HepG2 (cell line): ENCODE measurements at regions not wholly inside any gene's neighbourhood (a gene's known extent, or its start where the extent isn't known, plus 50 kb on each side); places are given as distances from the start of the nearest gene placed in this dataset.

Experiments
- ATAC-seq: fragments of 200-7000 bp; cut with Tn5 transposase; 3 replicates; pipeline ENCODE4 v1.9.1; 2020; ENCODE audit warnings: mild to moderate bottlenecking, moderate library complexity
- BruUV-seq: library from RNA; stranded (reverse); fragments of 400-500 nt; replicated peaks from 2 replicates; lab custom pipeline; 2021; lab: Mats Ljungman, UMichigan
- CTCF ChIA-PET: fragments of 300-600 bp; formaldehyde crosslinking; extraction: SDS; loops from one replicate; lab custom pipeline; 2021; ENCODE audit warnings: low total read pairs, inconsistent platforms, low intra/inter-chr PET ratio; lab: Yijun Ruan, JAX
- POLR2A ChIA-PET: fragments of 350-600 bp; sonication (Branson Sonifier 250); formaldehyde crosslinking; loops from one replicate; lab custom pipeline; 2020; ENCODE audit warnings: antibody characterized with exemption, inconsistent platforms; lab: Yijun Ruan, JAX
- DNase-seq: peaks from one replicate; pipeline ENCODE4 v3.0.0-alpha.2; 2015; ENCODE audit warnings: low spot score
- FAIRE-seq: peaks from 3 replicates; lab custom pipeline; 2011; peaks lifted over from hg19 to GRCh38; lab: Jason Lieb, UNC
- H2AFZ ChIP-seq: one replicate; pipeline ENCODE4 v1.6.1; 2011; ENCODE audit warnings: low read length, inconsistent platforms
- H3K27ac ChIP-seq: fragments of 300-600 bp; 3 replicates; pipeline ENCODE4 v1.8.0; 2011; ENCODE audit warnings: mixed run types, mild to moderate bottlenecking, mixed read lengths, low read length, inconsistent platforms; ENCODE audit not compliant: insufficient read depth; ENCODE audit errors: extremely low read length
- H3K27me3 ChIP-seq, 2 experiments: fragments of 200-600 bp in 1 of 2; 2 replicates in 1 of 2; 3 replicates in 1 of 2; pipeline versions ENCODE4 v1.6.0 to v1.8.0; 2011; ENCODE audit warnings: low read length in 2 of 2, mild to moderate bottlenecking in 2 of 2, moderate library complexity in 2 of 2, inconsistent platforms in 1 of 2; ENCODE audit not compliant: insufficient read depth in 2 of 2, control insufficient read depth in 1 of 2
- H3K36me3 ChIP-seq, 2 experiments: fragments of 200-600 bp in 1 of 2; replicated peaks in 1 of 2; 2 replicates in 1 of 2; 3 replicates in 1 of 2; pipeline versions ENCODE4 v1.5.1 to v1.8.0; 2011; ENCODE audit warnings: low read length in 2 of 2, inconsistent platforms in 1 of 2; ENCODE audit not compliant: insufficient read depth in 2 of 2, control insufficient read depth in 1 of 2
- H3K4me1 ChIP-seq: 2 replicates; pipeline ENCODE4 v1.5.1; 2012; ENCODE audit warnings: low read length, inconsistent platforms; ENCODE audit not compliant: insufficient read depth
- H3K4me2 ChIP-seq: 2 replicates; pipeline ENCODE4 v1.6.0; 2011; ENCODE audit warnings: low read depth, low read length, inconsistent platforms
- H3K4me3 ChIP-seq, 3 experiments: fragments of 200-600 bp in 1 of 3; sonication (generic), shearing (Covaris generic) in 1 of 3; replicated peaks in 1 of 3; 2 replicates each; pipeline ENCODE4 v1.5.1; 2011 to 2016; ENCODE audit warnings: low read length in 3 of 3, inconsistent platforms in 2 of 3, low read depth in 2 of 3, mild to moderate bottlenecking in 2 of 3, control low read depth in 1 of 3, mixed read lengths in 1 of 3; ENCODE audit not compliant: insufficient read depth in 1 of 3
- H3K79me2 ChIP-seq: one replicate; pipeline ENCODE4 v1.6.1; 2011; ENCODE audit warnings: low read length, inconsistent platforms; ENCODE audit not compliant: insufficient read depth
- H3K9ac ChIP-seq: 2 replicates; pipeline ENCODE4 v1.6.0; 2011; ENCODE audit warnings: mild to moderate bottlenecking, low read depth, low read length, inconsistent platforms; ENCODE audit not compliant: insufficient read depth
- H3K9me3 ChIP-seq: 2 replicates; pipeline ENCODE4 v1.5.1; 2012; ENCODE audit warnings: mild to moderate bottlenecking, low read length
- H4K20me1 ChIP-seq: 2 replicates; pipeline ENCODE4 v1.6.0; 2011; ENCODE audit warnings: inconsistent platforms, mild to moderate bottlenecking, low read length, moderate library complexity; ENCODE audit not compliant: insufficient read depth
- CREB1 ChIP-seq, 2 experiments: fragments of 450-650 bp in 1 of 2; IDR thresholded peaks; 2 replicates each; pipeline ENCODE4 v1.6.1; 2016 to 2017; ENCODE audit warnings: control low read depth in 1 of 2, mild to moderate bottlenecking in 1 of 2, missing compliant biosample characterization in 1 of 2, missing genetic modification characterization in 1 of 2
- ERF ChIP-seq: IDR thresholded peaks from 2 replicates; pipeline ENCODE4 v1.6.1; 2018; ENCODE audit warnings: missing biosample characterization, missing genetic modification reagents
- KLF16 ChIP-seq, 2 experiments: sonication (generic) in 1 of 2; formaldehyde crosslinking in 1 of 2; IDR thresholded peaks; 2 replicates each; pipeline versions ENCODE4 v1.6.1 to v1.8.0; 2016 to 2023; ENCODE audit warnings: missing genetic modification reagents in 2 of 2, missing compliant biosample characterization in 1 of 2
- LBX2 ChIP-seq: sonication (generic); formaldehyde crosslinking; IDR thresholded peaks from 2 replicates; pipeline ENCODE4 v1.5.0; 2020; ENCODE audit warnings: missing genetic modification reagents, mild to moderate bottlenecking, borderline replicate concordance
- MEIS2 ChIP-seq: sonication (generic); formaldehyde crosslinking; IDR thresholded peaks from 2 replicates; pipeline ENCODE4 v1.9.0; 2021; ENCODE audit warnings: mild to moderate bottlenecking, missing genetic modification reagents
- REXO4 ChIP-seq: sonication (generic); formaldehyde crosslinking; IDR thresholded peaks from 2 replicates; pipeline ENCODE4 v1.8.0; 2022; ENCODE audit warnings: missing genetic modification reagents, mild to moderate bottlenecking, borderline replicate concordance
- SIN3B ChIP-seq: fragments of 150-350 bp; IDR thresholded peaks from 2 replicates; pipeline ENCODE4 v1.6.1; 2014; ENCODE audit warnings: low read length
- ZKSCAN8 ChIP-seq: IDR thresholded peaks from 2 replicates; pipeline ENCODE4 v1.6.1; 2016; ENCODE audit warnings: borderline replicate concordance, missing genetic modification reagents, missing compliant biosample characterization
- ZMYM3 ChIP-seq: sonication (generic); formaldehyde crosslinking; IDR thresholded peaks from 2 replicates; pipeline ENCODE4 v1.5.1; 2020; ENCODE audit warnings: mild to moderate bottlenecking, missing genetic modification reagents
- ZNF251 ChIP-seq: sonication (generic); formaldehyde crosslinking; IDR thresholded peaks from 2 replicates; pipeline ENCODE4 v1.9.0; 2021; ENCODE audit warnings: mild to moderate bottlenecking, missing genetic modification reagents
- ZNF383 ChIP-seq: sonication (generic); formaldehyde crosslinking; IDR thresholded peaks from 2 replicates; pipeline ENCODE4 v1.4.0; 2020; ENCODE audit warnings: missing genetic modification reagents, mild to moderate bottlenecking, borderline replicate concordance
- ZNF510 ChIP-seq: sonication (generic); formaldehyde crosslinking; IDR thresholded peaks from 2 replicates; pipeline ENCODE4 v1.4.0; 2020; ENCODE audit warnings: low read depth, mild to moderate bottlenecking, missing genetic modification reagents
- ZNF7 ChIP-seq: IDR thresholded peaks from 2 replicates; pipeline ENCODE4 v1.6.1; 2016; ENCODE audit warnings: missing biosample characterization, missing genetic modification reagents
- ZNF75D ChIP-seq: sonication (generic); formaldehyde crosslinking; IDR thresholded peaks from 2 replicates; pipeline ENCODE4 v1.8.1; 2023; ENCODE audit warnings: missing genetic modification reagents, mild to moderate bottlenecking, borderline replicate concordance
- ZSCAN29 ChIP-seq: sonication (generic); formaldehyde crosslinking; conservative IDR thresholded peaks from 2 replicates; pipeline ENCODE4 v1.4.0; 2020; ENCODE audit warnings: mild to moderate bottlenecking, missing genetic modification reagents
- WGBS: methylation state at CpG from one replicate; pipeline ENCODE4 v1.1.6; 2017; ENCODE audit warnings: low lambda C conversion rate; 5-methylcytosine and 5-hydroxymethylcytosine counted together
- in situ Hi-C: cut with HindIII; loops from 2 replicates; pipeline ENCODE4 v1.10.0; 2017; ENCODE audit warnings: low pct_unique_long_range_greater_than_20kb; ENCODE audit not compliant: extremely low pct_ligation_motif_present
- intact Hi-C: fragments of 100-400 bp; cut with micrococcal nuclease; formaldehyde crosslinking; loops from one replicate; pipeline ENCODE4 v1.10.0; 2022; ENCODE audit not compliant: unreplicated experiment
- TF ChIP-seq, protein P1 (sequence below), 2 experiments: sonication (generic) in 1 of 2; formaldehyde crosslinking in 1 of 2; IDR thresholded peaks; 2 replicates each; pipeline versions ENCODE4 v1.5.1 to v1.6.1; 2011 to 2020; ENCODE audit warnings: borderline replicate concordance in 1 of 2, low read depth in 1 of 2, low read length in 1 of 2, mild to moderate bottlenecking in 1 of 2, missing genetic modification reagents in 1 of 2, moderate library complexity in 1 of 2

GRCh38 chr9:14395317-14396082 lies 81.6 kb upstream of the NFIB start:
- DNase-seq (no peak), FAIRE-seq (no peak), ATAC-seq (no peak)
- Histone ChIP-seq H4K20me1 (no peaks in the 10 kb centered on the region), H3K27ac (no peak overlapping the region), H3K9me3 (no peaks in the 10 kb centered on the region), H3K4me1 (no peaks in the 10 kb centered on the region), H3K27me3 (no peaks in the 10 kb centered on the region), H3K79me2 (no peaks in the 10 kb centered on the region), H2AFZ (no peak overlapping the region), H3K4me3 (no peak overlapping the region), H3K4me2 (no peak overlapping the region), H3K36me3 (no peaks in the 10 kb centered on the region), H3K9ac (no peak overlapping the region)
- no TSS peak for BruUV-seq
- in situ Hi-C loops (loop anchor here (25.0 kb wide), 1 partner anchor 108 kb away; no protein-coding TSS in a partner anchor), intact Hi-C loops (no loop called here)
- POLR2A ChIA-PET: no interaction called here
- WGBS: 19% methylated on average over 11 of the region's 11 CpGs
- CTCF ChIA-PET: no interaction called here
- no peak for TF ChIP-seq MEIS2 (CRISPR knock-in tag)
- no peak for TF ChIP-seq ZNF251 (CRISPR knock-in tag)

GRCh38 chr9:14393418-14393817 lies 79.5 kb upstream of the NFIB start:
- no peak for FAIRE-seq
- 0% methylated on average over 2 of the region's 2 CpGs for WGBS
- CTCF ChIA-PET: no interaction called here
- no peak for TF ChIP-seq KLF16 (CRISPR knock-in tag; IDR thresholded peaks at IDR 0.05)
- TF ChIP-seq, protein P1, sequence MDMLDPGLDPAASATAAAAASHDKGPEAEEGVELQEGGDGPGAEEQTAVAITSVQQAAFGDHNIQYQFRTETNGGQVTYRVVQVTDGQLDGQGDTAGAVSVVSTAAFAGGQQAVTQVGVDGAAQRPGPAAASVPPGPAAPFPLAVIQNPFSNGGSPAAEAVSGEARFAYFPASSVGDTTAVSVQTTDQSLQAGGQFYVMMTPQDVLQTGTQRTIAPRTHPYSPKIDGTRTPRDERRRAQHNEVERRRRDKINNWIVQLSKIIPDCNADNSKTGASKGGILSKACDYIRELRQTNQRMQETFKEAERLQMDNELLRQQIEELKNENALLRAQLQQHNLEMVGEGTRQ (IDR thresholded peaks at IDR 0.05; ENCODE audit: low read depth, low read length): no peak
- TF ChIP-seq, protein P1 (CRISPR knock-in tag; IDR thresholded peaks at IDR 0.05; ENCODE audit: borderline replicate concordance): no peak
- TF ChIP-seq REXO4: no peak
- no peak for TF ChIP-seq ZKSCAN8 (CRISPR knock-in tag)
- TF ChIP-seq SIN3B: no peak
- no peak for TF ChIP-seq ZNF75D (CRISPR knock-in tag)
- TF ChIP-seq ZMYM3: no peak
- no peak for TF ChIP-seq ERF (CRISPR knock-in tag)
- TF ChIP-seq CREB1 (IDR thresholded peaks at IDR 0.05): no peak
- no peak for TF ChIP-seq CREB1 (CRISPR knock-in tag; IDR thresholded peaks at IDR 0.05)
- TF ChIP-seq ZSCAN29: no peak
- TF ChIP-seq ZNF383 (CRISPR knock-in tag): no peak
- TF ChIP-seq LBX2 (CRISPR knock-in tag): no peak
- TF ChIP-seq ZNF510 (CRISPR knock-in tag): no peak
- no peak for TF ChIP-seq ZNF7 (CRISPR knock-in tag)

More at GRCh38 chr9:14393418-14393817, 79.5 kb upstream of the NFIB start:
- H3K4me1 ChIP-seq: no peaks in the 10 kb centered on the region
- no peak for DNase-seq
- POLR2A ChIA-PET: no interaction called here
- no peaks in the 10 kb centered on the region for H3K79me2 ChIP-seq
- no peak overlapping the region for H3K4me2 ChIP-seq
- no TSS peak for BruUV-seq
- H3K9ac ChIP-seq: no peak overlapping the region
- H4K20me1 ChIP-seq: no peaks in the 10 kb centered on the region
- H3K27ac ChIP-seq: no peak overlapping the region
- H3K36me3 ChIP-seq: no peaks in the 10 kb centered on the region
- H3K9me3 ChIP-seq: no peaks in the 10 kb centered on the region
- no peak for ATAC-seq
- intact Hi-C loops: no loop called here
- H2AFZ ChIP-seq: no peak overlapping the region
- H3K27me3 ChIP-seq: no peaks in the 10 kb centered on the region
- in situ Hi-C loops: loop anchor here (25.0 kb wide), 1 partner anchor 106 kb away; no protein-coding TSS in a partner anchor
- no peak overlapping the region for H3K4me3 ChIP-seq
